ENCODE measurements at regions not wholly inside any gene's neighbourhood (a gene's known extent, or its start where the extent isn't known, plus 50 kb on each side); places are given as distances from the start of the nearest gene placed in this dataset.

GRCh38 chr18:78619854-78620253 lies 359.8 kb upstream of the SALL3 start:
- dilution Hi-C loops (cut with MboI; ENCODE audit: extremely low pct_ligation_motif_present, low sequenced_read_pairs): no loop called here
- H3K9me3 ChIP-seq (ENCODE audit: control insufficient read depth, low read depth, low read length): peaks cover 19% of the 10 kb centered on the region
- no peak overlapping the region for H2AFZ ChIP-seq (ENCODE audit: control insufficient read depth, low read length)
- no peaks in the 10 kb centered on the region for H3K36me3 ChIP-seq (ENCODE audit: control insufficient read depth in 2 of 2, extremely low read depth in 1 of 2, insufficient read depth in 2 of 2, low read length in 2 of 2)
- H3K27ac ChIP-seq (ENCODE audit: control insufficient read depth, insufficient read depth, low read length): no peak overlapping the region
- no peak overlapping the region for H3K4me2 ChIP-seq (ENCODE audit: control insufficient read depth, extremely low read depth, insufficient read depth, low read depth, low read length)
- H3K79me2 ChIP-seq (ENCODE audit: control insufficient read depth, insufficient read depth, low read length): no peaks in the 10 kb centered on the region
- H3K9me1 ChIP-seq (ENCODE audit: control insufficient read depth, extremely low read depth, insufficient read depth, low read length): no peaks in the 10 kb centered on the region
- H4K20me1 ChIP-seq (ENCODE audit: control insufficient read depth, extremely low read depth, insufficient read depth, low read length): no peaks in the 10 kb centered on the region
- DNase-seq (ENCODE audit: low read depth, low spot score) (no peak), FAIRE-seq (no peak)
- no peak overlapping the region for H3K9ac ChIP-seq (ENCODE audit: control insufficient read depth, extremely low read depth, insufficient read depth, low read length)
- no peaks in the 10 kb centered on the region for H3K4me1 ChIP-seq (ENCODE audit: control insufficient read depth, extremely low read depth, insufficient read depth, low read length)
- no peaks in the 10 kb centered on the region for H3K27me3 ChIP-seq (ENCODE audit: control insufficient read depth, extremely low read depth, insufficient read depth, low read length)
- H3K4me3 ChIP-seq (ENCODE audit: control insufficient read depth in 2 of 3, extremely low read depth in 1 of 3, insufficient read depth in 2 of 3, low read depth in 1 of 3, low read length in 3 of 3): no peak overlapping the region
- TF ChIP-seq, protein P1, sequence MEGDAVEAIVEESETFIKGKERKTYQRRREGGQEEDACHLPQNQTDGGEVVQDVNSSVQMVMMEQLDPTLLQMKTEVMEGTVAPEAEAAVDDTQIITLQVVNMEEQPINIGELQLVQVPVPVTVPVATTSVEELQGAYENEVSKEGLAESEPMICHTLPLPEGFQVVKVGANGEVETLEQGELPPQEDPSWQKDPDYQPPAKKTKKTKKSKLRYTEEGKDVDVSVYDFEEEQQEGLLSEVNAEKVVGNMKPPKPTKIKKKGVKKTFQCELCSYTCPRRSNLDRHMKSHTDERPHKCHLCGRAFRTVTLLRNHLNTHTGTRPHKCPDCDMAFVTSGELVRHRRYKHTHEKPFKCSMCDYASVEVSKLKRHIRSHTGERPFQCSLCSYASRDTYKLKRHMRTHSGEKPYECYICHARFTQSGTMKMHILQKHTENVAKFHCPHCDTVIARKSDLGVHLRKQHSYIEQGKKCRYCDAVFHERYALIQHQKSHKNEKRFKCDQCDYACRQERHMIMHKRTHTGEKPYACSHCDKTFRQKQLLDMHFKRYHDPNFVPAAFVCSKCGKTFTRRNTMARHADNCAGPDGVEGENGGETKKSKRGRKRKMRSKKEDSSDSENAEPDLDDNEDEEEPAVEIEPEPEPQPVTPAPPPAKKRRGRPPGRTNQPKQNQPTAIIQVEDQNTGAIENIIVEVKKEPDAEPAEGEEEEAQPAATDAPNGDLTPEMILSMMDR (optimal IDR thresholded peaks at IDR 0.05 in 1 of 3, IDR thresholded peaks at IDR 0.05 in 1 of 3, conservative IDR thresholded peaks at IDR 0.05 in 1 of 3; ENCODE audit: extremely low read depth in 1 of 3, insufficient read depth in 2 of 3, low read length in 3 of 3): no peak
- no peak for TF ChIP-seq EZH2 (IDR thresholded peaks at IDR 0.05; ENCODE audit: low read length)

- no peaks in the 10 kb centered on the region for H4K20me1 ChIP-seq (ENCODE audit: control insufficient read depth, extremely low read depth, insufficient read depth, low read length)
- DNase-seq (ENCODE audit: low read depth, low spot score) (no peak), FAIRE-seq (no peak)
- no peaks in the 10 kb centered on the region for H3K36me3 ChIP-seq (ENCODE audit: control insufficient read depth in 2 of 2, extremely low read depth in 1 of 2, insufficient read depth in 2 of 2, low read length in 2 of 2)
- H3K4me3 ChIP-seq (ENCODE audit: control insufficient read depth in 2 of 3, extremely low read depth in 1 of 3, insufficient read depth in 2 of 3, low read depth in 1 of 3, low read length in 3 of 3): no peak overlapping the region
- H3K27ac ChIP-seq (ENCODE audit: control insufficient read depth, insufficient read depth, low read length): no peak overlapping the region
- peaks cover 19% of the 10 kb centered on the region for H3K9me3 ChIP-seq (ENCODE audit: control insufficient read depth, low read depth, low read length)
- TF ChIP-seq EZH2 (IDR thresholded peaks at IDR 0.05; ENCODE audit: low read length): no peak
- TF ChIP-seq, protein P1 (optimal IDR thresholded peaks at IDR 0.05 in 1 of 3, IDR thresholded peaks at IDR 0.05 in 1 of 3, conservative IDR thresholded peaks at IDR 0.05 in 1 of 3; ENCODE audit: extremely low read depth in 1 of 3, insufficient read depth in 2 of 3, low read length in 3 of 3): no peak
- no peaks in the 10 kb centered on the region for H3K9me1 ChIP-seq (ENCODE audit: control insufficient read depth, extremely low read depth, insufficient read depth, low read length)
- no peak overlapping the region for H2AFZ ChIP-seq (ENCODE audit: control insufficient read depth, low read length)
- H3K9ac ChIP-seq (ENCODE audit: control insufficient read depth, extremely low read depth, insufficient read depth, low read length): no peak overlapping the region
- no peaks in the 10 kb centered on the region for H3K27me3 ChIP-seq (ENCODE audit: control insufficient read depth, extremely low read depth, insufficient read depth, low read length)
- no peak overlapping the region for H3K4me2 ChIP-seq (ENCODE audit: control insufficient read depth, extremely low read depth, insufficient read depth, low read depth, low read length)
- H3K4me1 ChIP-seq (ENCODE audit: control insufficient read depth, extremely low read depth, insufficient read depth, low read length): no peaks in the 10 kb centered on the region
- dilution Hi-C loops (cut with MboI; ENCODE audit: extremely low pct_ligation_motif_present, low sequenced_read_pairs): no loop called here
- no peaks in the 10 kb centered on the region for H3K79me2 ChIP-seq (ENCODE audit: control insufficient read depth, insufficient read depth, low read length)
Measured at GRCh38 chr18:78620326-78620725, 359.3 kb upstream of the SALL3 start.

Measured in keratinocyte (primary cell).